IMR-90 (cell line): ENCODE measurements at regions not wholly inside any gene's neighbourhood (a gene's known extent, or its start where the extent isn't known, plus 50 kb on each side); places are given as distances from the start of the nearest gene placed in this dataset.
"Not testable (repeated sequence)": the region's sequence is repeated elsewhere in the genome, so short reads cannot be mapped to it uniquely, and the experiment has no call there.

ENCODE experiments used
- ATAC-seq: fragments of 200-7000 bp; cut with Tn5 transposase; 2 replicates; pipeline ENCODE4 v1.9.1; 2020; ENCODE audit warnings: low read depth, mild to moderate bottlenecking, moderate library complexity
- BruUV-seq: library from RNA; stranded (reverse); fragments of 400-500 nt; replicated peaks from 2 replicates; lab custom pipeline; 2021; lab: Mats Ljungman, UMichigan
- CTCF ChIA-PET: fragments of 300-600 bp; formaldehyde crosslinking; extraction: SDS; loops from one replicate; lab custom pipeline; 2021; ENCODE audit warnings: antibody characterized with exemption; lab: Yijun Ruan, JAX
- POLR2A ChIA-PET: fragments of 300-600 bp; sonication (Branson Sonifier 250); formaldehyde crosslinking; loops from one replicate; lab custom pipeline; 2022; ENCODE audit warnings: antibody characterized with exemption; ENCODE audit not compliant: unreplicated experiment; lab: Charles Lee
- DNase-seq: peaks from one replicate; pipeline ENCODE4 v3.0.0; 2013
- H2AFZ ChIP-seq: replicated peaks from 2 replicates; pipeline ENCODE3; 2013; ENCODE audit warnings: low read length, mild to moderate bottlenecking; ENCODE audit not compliant: poor library complexity
- H2AK5ac ChIP-seq: 2 replicates; pipeline ENCODE4 v1.6.1; 2013; ENCODE audit warnings: low read depth, low read length, inconsistent platforms
- H2AK9ac ChIP-seq: replicated peaks from 2 replicates; pipeline ENCODE3; 2013; ENCODE audit warnings: mild to moderate bottlenecking, low read depth, low read length, moderate library complexity; ENCODE audit not compliant: poor library complexity
- H2BK120ac ChIP-seq: 2 replicates; pipeline ENCODE4 v1.6.1; 2013; ENCODE audit warnings: low read depth, low read length, inconsistent platforms
- H2BK15ac ChIP-seq: 3 replicates; pipeline ENCODE4 v1.6.1; 2013; ENCODE audit warnings: low read depth, low read length, inconsistent platforms
- H2BK20ac ChIP-seq: 2 replicates; pipeline ENCODE4 v1.6.1; 2013; ENCODE audit warnings: low read depth, mild to moderate bottlenecking, inconsistent platforms, low read length, moderate library complexity
- H2BK5ac ChIP-seq: 2 replicates; pipeline ENCODE4 v1.6.1; 2013; ENCODE audit warnings: mild to moderate bottlenecking, low read depth, low read length, inconsistent platforms; ENCODE audit not compliant: poor library complexity, severe bottlenecking
- H3K14ac ChIP-seq: replicated peaks from 2 replicates; pipeline ENCODE4 v1.6.1; 2013; ENCODE audit warnings: low read depth, low read length, inconsistent platforms
- H3K18ac ChIP-seq: 2 replicates; pipeline ENCODE4 v1.6.1; 2013; ENCODE audit warnings: low read depth, low read length, control low read depth
- H3K23ac ChIP-seq: 2 replicates; pipeline ENCODE4 v1.6.1; 2013; ENCODE audit warnings: low read depth, low read length, inconsistent platforms
- H3K27ac ChIP-seq: 2 replicates; pipeline ENCODE4 v1.5.1; 2013; ENCODE audit warnings: mild to moderate bottlenecking, control low read depth, low read length; ENCODE audit not compliant: insufficient read depth
- H3K27me3 ChIP-seq: 2 replicates; pipeline ENCODE4 v1.6.1; 2013; ENCODE audit warnings: low read length; ENCODE audit not compliant: control insufficient read depth, insufficient read depth
- H3K36me3 ChIP-seq: 2 replicates; pipeline ENCODE4 v1.6.1; 2013; ENCODE audit warnings: low read length, mixed read lengths; ENCODE audit not compliant: control insufficient read depth, insufficient read depth
- H3K4ac ChIP-seq: 2 replicates; pipeline ENCODE4 v1.6.1; 2013; ENCODE audit warnings: low read depth, low read length, inconsistent platforms
- H3K4me1 ChIP-seq: 2 replicates; pipeline ENCODE4 v1.6.1; 2013; ENCODE audit warnings: low read length, mixed read lengths; ENCODE audit not compliant: control insufficient read depth, insufficient read depth
- H3K4me2 ChIP-seq: 2 replicates; pipeline ENCODE4 v1.6.1; 2013; ENCODE audit warnings: low read depth, mild to moderate bottlenecking, control low read depth, low read length, moderate library complexity
- H3K4me3 ChIP-seq: 2 replicates; pipeline ENCODE4 v1.5.1; 2013; ENCODE audit warnings: low read depth, mild to moderate bottlenecking, control low read depth, low read length, moderate library complexity; ENCODE audit not compliant: insufficient read depth
- H3K56ac ChIP-seq: 2 replicates; pipeline ENCODE4 v1.6.1; 2013; ENCODE audit warnings: low read length, inconsistent platforms; ENCODE audit not compliant: insufficient read depth; ENCODE audit errors: extremely low read depth
- H3K79me1 ChIP-seq, 2 experiments: 2 replicates each; pipeline ENCODE4 v1.6.1; 2013; ENCODE audit warnings: low read length in 2 of 2, inconsistent platforms in 1 of 2, low read depth in 1 of 2
- H3K9ac ChIP-seq: 2 replicates; pipeline ENCODE4 v1.6.1; 2013; ENCODE audit warnings: low read depth, low read length, control low read depth
- H3K9me1 ChIP-seq: 2 replicates; pipeline ENCODE4 v1.6.1; 2013; ENCODE audit warnings: low read length, inconsistent platforms; ENCODE audit not compliant: insufficient read depth
- H3K9me3 ChIP-seq: 2 replicates; pipeline ENCODE4 v1.6.1; 2013; ENCODE audit warnings: low read length; ENCODE audit not compliant: control insufficient read depth, insufficient read depth
- H4K20me1 ChIP-seq: 2 replicates; pipeline ENCODE4 v1.6.1; 2013; ENCODE audit warnings: low read length, inconsistent platforms; ENCODE audit not compliant: insufficient read depth
- H4K5ac ChIP-seq: 2 replicates; pipeline ENCODE4 v1.6.1; 2013; ENCODE audit warnings: mild to moderate bottlenecking, low read depth, low read length, control low read depth
- H4K8ac ChIP-seq, 2 experiments: 2 replicates each; pipeline ENCODE4 v1.6.1; 2013; ENCODE audit warnings: low read depth in 2 of 2, low read length in 2 of 2, control low read depth in 1 of 2, inconsistent platforms in 1 of 2
- H4K91ac ChIP-seq: 2 replicates; pipeline ENCODE4 v1.6.1; 2013; ENCODE audit warnings: low read depth, low read length, inconsistent platforms; ENCODE audit not compliant: insufficient read depth
- WGBS, 2 experiments: methylation state at CpG; one replicate each; pipeline versions ENCODE4 v1.1.5 to v1.1.7; 2013; ENCODE audit warnings: missing lambda C conversion rate in 2 of 2; ENCODE audit not compliant: insufficient read length in 1 of 2; ENCODE audit errors: extremely low coverage in 2 of 2; 5-methylcytosine and 5-hydroxymethylcytosine counted together
- dilution Hi-C: fragments of 300-500 bp; cut with HindIII; formaldehyde crosslinking; loops from one replicate; pipeline ENCODE4 v1.14.3; 2018; ENCODE audit warnings: low sequenced_read_pairs; ENCODE audit not compliant: unreplicated experiment
- in situ Hi-C: fragments of 300-500 bp; cut with MboI; formaldehyde crosslinking; loops from 3 replicates; pipeline ENCODE4 v1.14.3; 2019; ENCODE audit warnings: low sequenced_read_pairs, inconsistent platforms, mixed read lengths
- intact Hi-C: fragments of 100-400 bp; cut with micrococcal nuclease; formaldehyde crosslinking; loops from 2 replicates; pipeline ENCODE4 v1.10.0; 2022

- H4K91ac ChIP-seq, H3K27ac ChIP-seq, intact Hi-C loops, dilution Hi-C loops, CTCF ChIA-PET, H2AFZ ChIP-seq, H2AK5ac ChIP-seq, H3K56ac ChIP-seq, H3K9me3 ChIP-seq, H2BK15ac ChIP-seq, H2BK120ac ChIP-seq, H3K23ac ChIP-seq, H4K5ac ChIP-seq, H3K9me1 ChIP-seq, H2BK5ac ChIP-seq, H3K27me3 ChIP-seq, DNase-seq, H2BK20ac ChIP-seq, H3K9ac ChIP-seq, H3K18ac ChIP-seq, H3K4me3 ChIP-seq, H3K14ac ChIP-seq, H3K79me1 ChIP-seq, BruUV-seq, H4K20me1 ChIP-seq, H3K4ac ChIP-seq, H3K4me2 ChIP-seq, H3K36me3 ChIP-seq, in situ Hi-C loops, H3K4me1 ChIP-seq, H4K8ac ChIP-seq, H2AK9ac ChIP-seq, POLR2A ChIA-PET: not testable (repeated sequence)
- peak; percentile 74 for ATAC-seq
- whole genome bisulfite sequencing, 2 experiments, result no CpG with 5 or more reads among the region's 6 CpGs
These were observed 80.9 kb upstream of the SEC22B start for GRCh38 chr1:120257064-120257777.

- DNase-seq, H3K36me3 ChIP-seq, H3K23ac ChIP-seq, in situ Hi-C loops, H3K9me3 ChIP-seq, H3K4me1 ChIP-seq, H3K9me1 ChIP-seq, H3K14ac ChIP-seq, H3K18ac ChIP-seq, H4K91ac ChIP-seq, H2BK20ac ChIP-seq, H3K9ac ChIP-seq, H2AFZ ChIP-seq, H4K5ac ChIP-seq, H3K4me2 ChIP-seq, H4K8ac ChIP-seq, H2BK5ac ChIP-seq, H2AK9ac ChIP-seq, H4K20me1 ChIP-seq, H3K79me1 ChIP-seq, CTCF ChIA-PET, ATAC-seq, BruUV-seq, H2BK15ac ChIP-seq, H3K27me3 ChIP-seq, POLR2A ChIA-PET, H3K27ac ChIP-seq, H2BK120ac ChIP-seq, H3K56ac ChIP-seq, H2AK5ac ChIP-seq, intact Hi-C loops, dilution Hi-C loops, H3K4ac ChIP-seq, H3K4me3 ChIP-seq: not testable (repeated sequence)
- no CpG with 5 or more reads among the region's 2 CpGs for WGBS, 2 experiments
These were observed 74.4 kb upstream of the SEC22B start for GRCh38 chr1:120250756-120251155.
